Ovary (tissue), 3 donors: ENCODE measurements at regions not wholly inside any gene's neighbourhood (a gene's known extent, or its start where the extent isn't known, plus 50 kb on each side); places are given as distances from the start of the nearest gene placed in this dataset.

Experiments used
- CTCF ChIP-seq, 3 donors: fragments of 450-650 bp in 2 of 3; fragments of 200-600 bp in 1 of 3; IDR thresholded peaks; one replicate each; pipeline versions ENCODE4 v1.5.1 to v1.8.0; 2016 to 2022; ENCODE audit warnings: antibody characterized with exemption in 3 of 3, mild to moderate bottlenecking in 1 of 3
- EP300 ChIP-seq: sonication (generic); formaldehyde crosslinking; IDR thresholded peaks from one replicate; pipeline ENCODE4 v1.6.1; 2017; ENCODE audit warnings: antibody characterized with exemption
- POLR2A ChIP-seq: fragments of 450-650 bp; IDR thresholded peaks from one replicate; pipeline ENCODE4 v1.6.1; 2017; ENCODE audit warnings: antibody characterized with exemption, mild to moderate bottlenecking, moderate library complexity
- donor health status: DM: no; HTN: no; CAD: no.

DNA sequence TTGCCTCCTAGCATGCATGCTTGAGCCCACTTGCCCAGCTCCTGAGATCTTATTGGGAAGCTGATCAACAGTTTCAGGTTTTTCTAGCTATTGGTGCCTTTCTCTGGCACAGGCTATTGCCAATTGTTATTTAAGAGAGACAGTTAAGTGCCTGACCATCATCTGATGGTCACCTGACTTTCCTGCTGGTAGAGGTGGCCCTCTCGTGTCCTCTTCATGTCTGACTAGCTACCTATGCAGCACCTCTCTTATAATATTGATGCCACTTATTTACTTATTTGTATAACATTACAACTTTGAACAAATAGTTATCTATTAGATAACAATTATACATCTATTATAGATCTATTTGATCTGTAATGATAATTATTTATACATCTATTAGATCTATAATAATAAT is 205.9 kb upstream of the SEMA3D start:
- no peak for TF ChIP-seq CTCF (IDR thresholded peaks at IDR 0.05)
- no peak for TF ChIP-seq EP300
- no peak for TF ChIP-seq POLR2A
